ENCODE measurements at regions not wholly inside any gene's neighbourhood (a gene's known extent, or its start where the extent isn't known, plus 50 kb on each side); places are given as distances from the start of the nearest gene placed in this dataset.
"Not testable (repeated sequence)": the region's sequence is repeated elsewhere in the genome, so short reads cannot be mapped to it uniquely, and the experiment has no call there.

DNA sequence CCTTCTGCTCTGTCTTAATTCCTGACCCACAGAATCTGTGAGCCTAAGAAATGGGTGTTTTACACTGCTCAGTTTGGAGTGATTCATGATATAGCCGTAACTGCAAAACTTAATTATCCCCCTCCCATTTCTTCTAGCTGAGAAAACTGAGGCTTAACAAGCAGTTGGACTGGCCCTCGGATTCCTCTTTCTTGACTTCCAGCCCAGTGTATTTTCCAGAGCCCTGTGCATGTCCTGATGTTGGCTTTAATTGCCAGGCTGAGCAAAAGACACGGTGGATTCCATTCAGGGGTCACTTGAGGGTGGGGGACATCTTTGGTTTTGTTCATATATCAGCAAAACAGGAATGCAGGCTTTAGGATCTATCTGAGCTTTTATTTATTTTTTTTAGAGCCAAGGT is 489.8 kb downstream of the TYW1 start:
- DNase-seq: no peak

DNA sequence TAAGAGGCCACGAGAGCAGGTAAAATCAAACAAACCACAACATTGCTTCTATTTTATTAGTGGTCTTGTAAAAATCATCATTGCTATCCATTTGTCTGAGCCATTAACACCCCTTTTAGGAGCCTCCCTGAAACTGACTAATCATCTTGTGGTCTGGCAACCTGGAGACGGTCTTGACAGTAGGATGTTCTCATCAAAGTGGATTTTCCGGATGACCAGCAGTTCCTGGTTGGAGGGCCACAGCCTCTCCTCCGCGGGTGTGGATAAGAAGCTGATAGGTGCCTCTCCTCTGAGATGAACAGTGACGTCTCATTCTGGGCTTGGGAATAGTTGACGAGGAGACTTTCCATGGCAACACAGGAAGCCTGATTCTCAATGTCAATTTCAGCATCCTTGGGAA is 490.7 kb downstream of the TYW1 start:
- no peak for DNase-seq

DNA sequence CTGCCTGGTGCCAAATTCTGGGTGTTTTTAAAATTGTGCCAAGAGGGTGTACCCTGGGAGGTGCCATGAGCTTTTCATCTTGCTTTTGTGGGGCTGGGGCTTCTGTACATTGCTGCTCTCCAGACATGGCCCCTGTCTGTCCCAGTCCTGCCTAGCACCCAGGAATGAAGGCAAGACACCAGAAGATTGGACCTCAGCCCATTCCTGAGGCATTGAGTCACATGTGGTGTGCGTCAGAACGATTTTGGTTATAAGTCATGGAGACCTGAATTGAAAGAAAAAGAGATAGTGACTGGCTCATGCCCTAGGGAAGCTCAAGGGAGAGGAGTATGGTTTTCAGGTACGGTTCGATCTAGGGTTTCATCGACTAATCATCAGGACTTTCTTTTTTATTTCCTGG is 493.2 kb downstream of the TYW1 start:
- no peak for DNase-seq

GRCh38 chr7:67493366-67493765 is 496.7 kb downstream of the TYW1 start:
- no peak for DNase-seq

- no peak for DNase-seq
Observed at GRCh38 chr7:67496589-67496988, 500.0 kb downstream of the TYW1 start.

- DNase-seq: not testable (repeated sequence)
Observed at GRCh38 chr7:67497914-67498313, 501.3 kb downstream of the TYW1 start.

DNA sequence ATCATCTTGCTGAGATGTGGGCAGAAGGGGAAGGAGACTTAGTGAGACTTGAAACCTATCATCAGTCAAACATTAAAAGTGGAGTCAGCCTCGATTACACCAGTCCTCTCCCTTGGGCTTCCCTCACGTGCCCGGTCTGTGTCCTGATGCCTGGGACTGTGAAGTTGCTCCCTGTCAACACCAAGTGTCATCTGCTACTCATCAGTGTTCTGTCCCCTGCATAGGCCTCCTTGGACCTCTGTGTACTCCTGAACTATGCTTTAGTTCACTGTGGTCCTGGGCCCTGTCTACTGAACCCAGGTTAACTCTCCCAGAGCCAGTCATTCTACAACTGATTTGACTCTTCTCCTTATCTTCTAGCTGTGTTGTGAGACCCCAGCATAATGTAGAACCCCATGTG is 506.3 kb downstream of the TYW1 start:
- no peak for DNase-seq

DNA sequence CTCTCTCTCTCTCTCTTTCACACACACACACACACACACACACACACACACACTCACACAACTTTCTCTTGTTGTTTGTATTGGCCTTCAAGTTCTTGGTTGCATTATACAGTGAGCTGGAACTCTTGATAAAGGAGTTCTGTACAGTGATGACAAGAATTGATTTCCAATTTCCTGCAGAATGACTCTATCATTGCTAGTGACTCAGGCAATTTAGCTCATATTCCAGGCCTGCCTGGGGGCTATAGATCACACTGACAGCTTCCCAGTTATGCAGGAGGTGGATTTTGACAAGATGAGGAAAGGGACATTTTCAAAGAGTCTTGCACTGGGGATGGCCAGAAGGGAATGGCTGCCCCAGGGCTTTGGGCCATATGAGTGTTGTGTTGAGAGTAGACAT is 508.8 kb downstream of the TYW1 start:
- no peak for DNase-seq

- no peak for DNase-seq
Observed at GRCh38 chr7:67512481-67512880, 515.8 kb downstream of the TYW1 start.

GRCh38 chr7:67518580-67518979 is 521.9 kb downstream of the TYW1 start:
- no peak for DNase-seq

DNA sequence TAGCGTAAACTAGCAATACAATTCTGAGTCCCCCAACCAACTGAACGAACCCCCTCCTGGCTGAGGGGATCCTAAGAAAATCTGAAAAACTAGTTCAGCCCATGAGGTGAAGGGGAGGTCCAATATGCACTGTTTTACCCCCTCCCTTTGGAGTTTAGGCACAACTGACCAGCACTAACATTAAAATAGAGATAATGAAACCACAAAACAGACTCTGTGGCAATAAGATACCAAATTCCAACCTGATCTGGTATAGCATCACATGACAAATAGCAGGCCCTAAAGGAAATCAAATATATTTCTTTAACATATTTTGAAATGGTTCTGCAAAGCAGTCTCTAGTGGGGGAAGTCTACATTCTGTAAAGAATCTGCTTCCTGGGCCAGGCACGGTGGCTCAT is 522.5 kb downstream of the TYW1 start:
- DNase-seq: no peak

GRCh38 chr7:67522504-67522903 is 525.9 kb downstream of the TYW1 start:
- DNase-seq: no peak

- no peak for DNase-seq
Observed at GRCh38 chr7:67523713-67524112, 527.1 kb downstream of the TYW1 start.

GRCh38 chr7:67525588-67525987 is 529.0 kb downstream of the TYW1 start:
- DNase-seq: no peak

DNA sequence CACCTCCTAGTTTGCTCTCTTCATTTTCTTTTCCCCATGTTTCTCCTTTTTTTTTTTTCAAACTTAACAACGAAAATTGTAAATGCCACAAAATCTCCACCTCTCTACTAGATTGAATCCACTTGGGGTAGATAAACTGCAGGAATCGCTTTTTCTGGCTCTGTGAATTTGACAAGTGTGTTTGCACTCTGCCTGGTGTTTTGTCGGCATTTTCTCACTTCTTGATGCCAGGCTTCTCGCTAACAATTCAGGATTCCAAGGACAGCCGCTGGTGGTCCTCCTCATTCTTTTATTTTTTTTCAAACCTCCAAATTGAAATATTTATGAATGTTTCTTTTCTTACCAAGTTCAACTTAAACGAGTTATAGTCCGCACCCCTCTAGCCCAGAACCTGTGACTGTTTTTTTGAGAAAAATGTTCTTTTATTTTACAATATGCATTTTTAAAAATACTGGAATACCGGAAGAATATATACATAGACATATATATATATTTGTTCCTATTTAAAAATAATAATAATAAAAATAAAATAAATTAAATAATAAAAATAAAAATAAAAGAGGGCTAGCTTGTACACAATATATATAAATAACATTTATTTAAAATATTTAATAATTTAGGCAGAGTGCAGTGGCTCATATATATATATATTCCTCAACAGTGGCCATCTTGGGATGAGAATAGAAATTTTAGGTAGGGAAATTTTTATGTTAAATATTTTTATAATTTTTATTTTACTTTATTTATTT is 538.8 kb downstream of the TYW1 start:
- no peak for DNase-seq

DNA sequence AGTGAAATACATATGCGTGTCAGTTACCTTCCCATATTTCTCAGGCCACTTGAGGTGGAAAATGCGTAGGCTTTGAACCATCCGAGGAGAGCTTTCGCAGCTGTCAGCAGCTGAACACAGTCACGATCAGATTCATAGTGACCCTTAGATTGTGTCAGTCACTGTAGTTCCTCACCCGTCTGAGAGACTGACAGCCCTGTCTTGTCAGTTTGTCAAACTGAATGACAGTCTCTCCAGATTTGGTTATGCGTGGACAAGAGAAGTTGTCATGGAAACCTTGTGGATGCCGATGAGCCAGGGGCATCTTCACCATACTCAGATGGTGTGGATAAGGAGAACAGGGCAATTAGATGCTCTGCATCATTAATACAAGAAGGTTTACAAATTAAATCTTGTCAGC is 546.3 kb downstream of the TYW1 start:
- no peak for DNase-seq

DNA sequence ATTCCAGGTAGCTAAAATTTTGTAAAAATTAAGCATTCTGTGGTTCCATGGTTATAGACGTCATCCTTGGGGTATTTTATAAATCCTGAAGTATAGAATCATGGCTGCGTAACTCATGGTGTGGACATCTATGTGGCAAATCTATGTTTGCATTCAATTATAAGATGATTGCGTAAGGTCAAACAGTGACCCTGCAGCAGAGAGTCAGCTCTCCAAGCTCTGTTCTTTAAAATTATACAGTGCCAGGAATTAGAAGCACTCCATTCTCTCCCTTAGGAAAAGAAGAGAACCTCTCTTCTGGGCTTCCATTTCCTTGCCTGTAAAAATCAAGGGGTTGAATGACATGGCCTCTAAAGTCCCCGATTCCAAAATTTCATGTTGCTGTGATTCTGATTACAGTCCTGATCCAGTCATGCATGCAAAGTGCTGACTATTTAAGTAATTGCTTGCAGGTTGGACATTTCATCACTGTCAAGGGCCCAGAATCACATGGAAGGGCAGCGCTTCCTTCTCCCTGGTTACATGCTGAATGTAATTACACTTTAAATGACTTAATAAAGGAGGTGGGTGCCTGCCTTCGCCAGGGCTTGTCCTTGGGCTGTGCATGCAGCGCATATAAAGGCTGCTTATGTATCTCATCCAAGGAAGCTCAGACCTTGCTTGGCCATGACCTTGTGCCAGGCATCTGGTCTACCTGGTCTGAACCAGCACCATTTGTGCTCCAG is 550.7 kb downstream of the TYW1 start:
- DNase-seq: no peak

GRCh38 chr7:67549126-67549525 is 552.5 kb downstream of the TYW1 start:
- no peak for DNase-seq

- no peak for DNase-seq
Observed at GRCh38 chr7:67550801-67551436, 554.3 kb downstream of the TYW1 start.

- no peak for DNase-seq
Observed at GRCh38 chr7:67552738-67553137, 556.1 kb downstream of the TYW1 start.

- no peak for DNase-seq
Observed at GRCh38 chr7:67553378-67553777, 556.7 kb downstream of the TYW1 start.

- no peak for DNase-seq
Observed at GRCh38 chr7:67554986-67555385, 558.4 kb downstream of the TYW1 start.

DNA sequence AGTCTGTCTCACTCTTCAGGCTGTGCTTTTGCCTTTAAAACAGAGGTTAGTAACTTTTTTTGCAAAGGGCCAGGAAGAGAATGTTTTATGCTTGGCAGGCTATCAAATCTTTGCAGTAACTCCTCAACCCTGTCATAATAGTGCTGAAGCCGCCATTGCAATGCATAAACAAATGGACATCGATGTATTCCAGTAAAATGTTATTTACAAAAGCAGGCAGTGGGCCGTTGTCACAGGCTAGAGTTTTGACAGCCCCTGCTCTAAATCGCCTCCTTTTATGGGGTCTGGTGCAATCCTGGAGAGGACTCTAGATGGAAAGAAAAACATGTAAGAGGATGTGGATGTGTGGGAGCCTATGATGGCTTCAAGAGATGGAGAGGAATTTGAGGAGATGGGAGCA is 568.3 kb downstream of the TYW1 start:
- no peak for DNase-seq

GRCh38 chr7:67566101-67566500 is 569.5 kb downstream of the TYW1 start:
- DNase-seq: no peak

All from activated T-cell treated with anti-CD3 and anti-CD28 coated beads for 4 hours (primary cell).